A673 (cell line): ENCODE measurements at regions not wholly inside any gene's neighbourhood (a gene's known extent, or its start where the extent isn't known, plus 50 kb on each side); places are given as distances from the start of the nearest gene placed in this dataset.

Experiments used
- BruUV-seq: library from RNA; stranded (reverse); fragments of 400-500 nt; replicated peaks from 2 replicates; lab custom pipeline; 2021; lab: Mats Ljungman, UMichigan
- CTCF ChIA-PET: fragments of 300-600 bp; sonication (Branson Sonifier 250); formaldehyde crosslinking; loops from one replicate; lab custom pipeline; 2022; ENCODE audit warnings: antibody characterized with exemption; lab: Charles Lee
- POLR2A ChIA-PET: fragments of 300-600 bp; sonication (Branson Sonifier 250); formaldehyde crosslinking; loops from one replicate; lab custom pipeline; 2022; ENCODE audit warnings: antibody characterized with exemption; ENCODE audit not compliant: low non-redundant PET; lab: Charles Lee
- DNase-seq: peaks from one replicate; pipeline ENCODE4 v3.0.0-alpha.2; 2015; ENCODE audit warnings: low spot score
- H3K27ac ChIP-seq: fragments of 200-600 bp; sonication (generic); 2 replicates; pipeline ENCODE4 v1.5.1; 2016; ENCODE audit warnings: mixed run types, low read depth, mild to moderate bottlenecking, mixed read lengths, antibody characterized with exemption, low read length; ENCODE audit not compliant: poor library complexity, severe bottlenecking
- H3K27me3 ChIP-seq: fragments of 200-600 bp; sonication (generic); replicated peaks from 2 replicates; pipeline ENCODE4 v1.6.1; 2017; ENCODE audit warnings: mixed run types, low read depth, mild to moderate bottlenecking, mixed read lengths, antibody characterized with exemption, low read length; ENCODE audit not compliant: insufficient read depth, poor library complexity
- H3K36me3 ChIP-seq: fragments of 200-600 bp; sonication (generic); 2 replicates; pipeline ENCODE4 v1.6.1; 2016; ENCODE audit warnings: mixed run types, mild to moderate bottlenecking, mixed read lengths, antibody characterized with exemption, low read length; ENCODE audit not compliant: insufficient read depth, poor library complexity, severe bottlenecking
- H3K4me1 ChIP-seq: fragments of 200-600 bp; sonication (generic); 2 replicates; pipeline ENCODE4 v1.6.1; 2017; ENCODE audit warnings: mixed run types, mild to moderate bottlenecking, mixed read lengths, antibody characterized with exemption, low read length; ENCODE audit not compliant: insufficient read depth, poor library complexity, severe bottlenecking
- H3K4me3 ChIP-seq: fragments of 200-600 bp; sonication (generic); 2 replicates; pipeline ENCODE4 v1.5.1; 2016; ENCODE audit warnings: low read depth, mixed run types, mild to moderate bottlenecking, mixed read lengths, low read length; ENCODE audit not compliant: poor library complexity, severe bottlenecking
- H3K9me3 ChIP-seq: fragments of 200-600 bp; sonication (generic); 2 replicates; pipeline ENCODE4 v1.6.1; 2016; ENCODE audit warnings: mixed run types, low read depth, mild to moderate bottlenecking, mixed read lengths, antibody characterized with exemption, low read length; ENCODE audit not compliant: poor library complexity, severe bottlenecking
- CTCF ChIP-seq: fragments of 300-800, 200-600 bp; sonication (generic); conservative IDR thresholded peaks from 2 replicates; pipeline ENCODE4 v1.5.1; 2017; ENCODE audit warnings: low read depth, mild to moderate bottlenecking, antibody characterized with exemption, low read length, moderate library complexity, mixed read lengths
- EZH2 ChIP-seq: fragments of 200-600 bp; sonication (generic); IDR thresholded peaks from 2 replicates; pipeline ENCODE4 v1.6.1; 2017; ENCODE audit warnings: borderline replicate concordance, low read depth, mild to moderate bottlenecking, mixed read lengths, antibody characterized with exemption, low read length; ENCODE audit not compliant: poor library complexity, severe bottlenecking
- intact Hi-C: fragments of 100-400 bp; cut with micrococcal nuclease; formaldehyde crosslinking; loops from one replicate; pipeline ENCODE4 v1.10.0; 2022; ENCODE audit not compliant: unreplicated experiment

DNA sequence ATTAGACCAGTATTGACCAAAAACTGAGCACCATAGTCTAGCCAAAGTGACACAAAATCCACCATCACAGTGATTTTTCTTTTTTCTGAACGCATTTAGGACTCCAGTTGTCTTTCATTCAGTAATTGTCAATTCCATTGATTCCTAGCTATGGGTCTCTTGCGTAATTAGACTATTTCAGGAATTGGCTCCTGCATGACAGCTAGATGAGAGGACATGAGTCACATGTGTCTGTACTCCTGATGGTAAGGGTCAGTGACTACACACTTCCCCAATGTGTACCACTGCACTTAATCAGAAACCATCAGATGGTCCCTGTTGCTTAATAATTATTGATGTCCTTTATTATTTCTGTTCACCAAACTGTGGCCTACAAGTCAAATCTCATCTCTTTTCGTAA lies 469.5 kb downstream of the POM121L12 start:
- intact Hi-C loops = no loop called here
- CTCF ChIA-PET = no interaction called here
- BruUV-seq = no TSS peak

GRCh38 chr7:53518319-53518718 lies 482.9 kb downstream of the POM121L12 start:
- TF ChIP-seq EZH2 = no peak
- TF ChIP-seq CTCF = no peak
- POLR2A ChIA-PET = no interaction called here
- BruUV-seq = no TSS peak
- peaks cover 43% of the 10 kb centered on the region for H3K9me3 ChIP-seq
- CTCF ChIA-PET = no interaction called here
- no peak overlapping the region for H3K27ac ChIP-seq
- no peaks in the 10 kb centered on the region for H3K27me3 ChIP-seq
- no peak for DNase-seq
- no peak overlapping the region for H3K4me3 ChIP-seq
- no peaks in the 10 kb centered on the region for H3K36me3 ChIP-seq
- intact Hi-C loops = no loop called here
- H3K4me1 ChIP-seq = no peaks in the 10 kb centered on the region

More for the DNA sequence above, 469.5 kb downstream of the POM121L12 start:
- Histone ChIP-seq H3K9me3 (peaks cover 22% of the 10 kb centered on the region), H3K27ac (no peak overlapping the region), H3K36me3 (no peaks in the 10 kb centered on the region), H3K4me3 (no peak overlapping the region), H3K4me1 (no peaks in the 10 kb centered on the region), H3K27me3 (no peaks in the 10 kb centered on the region)
- POLR2A ChIA-PET = no interaction called here
- no peak for DNase-seq
- TF ChIP-seq CTCF (no peak), EZH2 (no peak)

GRCh38 chr7:53520841-53521240 lies 485.4 kb downstream of the POM121L12 start:
- no peak overlapping the region for H3K27ac ChIP-seq
- no peaks in the 10 kb centered on the region for H3K4me1 ChIP-seq
- TF ChIP-seq EZH2 = no peak
- no peak for TF ChIP-seq CTCF
- CTCF ChIA-PET = no interaction called here
- H3K27me3 ChIP-seq = no peaks in the 10 kb centered on the region
- no TSS peak for BruUV-seq
- no peak overlapping the region for H3K4me3 ChIP-seq
- POLR2A ChIA-PET = no interaction called here
- intact Hi-C loops = no loop called here
- DNase-seq = no peak
- peaks cover 29% of the 10 kb centered on the region for H3K9me3 ChIP-seq
- H3K36me3 ChIP-seq = no peaks in the 10 kb centered on the region
